NCI-H2227 (cell line): ENCODE measurements at regions not wholly inside any gene's neighbourhood (a gene's known extent, or its start where the extent isn't known, plus 50 kb on each side); places are given as distances from the start of the nearest gene placed in this dataset.

Experiments
- DNase-seq: peaks from one replicate; lab custom pipeline; 2025; ENCODE audit not compliant: unreplicated experiment; lab: John Stamatoyannopoulos, UW

DNA sequence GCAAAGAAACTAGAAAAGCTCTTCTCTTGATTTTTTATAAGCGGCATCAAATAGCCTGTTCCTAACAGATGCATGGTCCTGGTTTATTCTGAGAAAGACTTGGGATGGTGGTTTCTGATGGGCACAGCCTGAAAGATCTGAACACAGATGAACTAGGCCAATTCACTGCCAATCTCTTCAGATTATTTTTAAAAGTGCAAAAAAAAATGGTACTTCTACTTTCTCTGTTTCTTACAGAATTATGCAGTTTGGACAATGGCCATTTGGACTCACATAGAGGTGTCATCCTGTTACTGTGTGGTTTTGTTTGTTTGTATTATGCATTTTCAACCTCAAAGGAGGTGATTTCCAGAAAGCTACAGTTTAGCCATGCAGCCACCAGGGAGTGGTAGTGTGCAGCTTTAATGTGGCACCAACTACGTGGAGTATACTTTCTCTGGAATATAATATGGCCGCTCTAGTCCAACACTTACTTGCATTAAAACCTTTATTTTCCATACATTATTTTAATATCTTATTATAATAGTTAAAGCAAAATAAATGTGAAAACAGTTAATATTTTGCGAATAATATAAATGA, 469.8 kb upstream of the KIRREL3 start:
- DNase-seq = no peak

DNA sequence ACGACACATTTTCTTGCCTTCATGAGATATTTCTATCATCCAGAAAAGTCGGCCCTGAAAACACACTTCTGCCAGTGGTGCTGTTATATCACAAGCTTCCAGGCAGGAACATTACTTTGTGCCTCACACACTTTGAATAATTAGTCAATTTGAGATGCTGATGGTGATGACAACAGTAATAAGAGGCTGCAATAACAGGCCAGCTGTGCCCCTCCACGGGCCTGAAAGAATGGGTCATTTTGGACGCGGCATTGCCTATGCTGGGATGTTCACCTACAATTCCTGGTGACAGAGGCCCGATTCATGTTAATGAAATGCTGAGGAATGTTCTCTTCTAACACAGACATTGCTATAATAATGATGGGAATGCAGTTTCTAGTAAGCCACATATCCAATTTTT, 463.8 kb upstream of the KIRREL3 start:
- no peak for DNase-seq

DNA sequence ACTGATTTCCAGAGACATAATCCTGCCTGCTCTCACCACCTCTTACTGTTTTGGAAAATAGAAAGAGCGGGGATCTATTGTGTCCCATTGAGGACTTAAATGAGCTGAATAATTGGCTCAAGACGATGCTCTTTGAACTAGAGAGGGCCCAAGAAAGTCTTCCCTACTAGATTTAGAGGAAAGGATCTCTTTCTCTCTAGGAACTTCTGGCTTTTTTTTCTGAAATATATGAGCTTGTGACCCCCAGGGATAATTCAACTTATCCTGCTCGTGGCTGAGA, 461.4 kb upstream of the KIRREL3 start:
- DNase-seq = no peak

DNA sequence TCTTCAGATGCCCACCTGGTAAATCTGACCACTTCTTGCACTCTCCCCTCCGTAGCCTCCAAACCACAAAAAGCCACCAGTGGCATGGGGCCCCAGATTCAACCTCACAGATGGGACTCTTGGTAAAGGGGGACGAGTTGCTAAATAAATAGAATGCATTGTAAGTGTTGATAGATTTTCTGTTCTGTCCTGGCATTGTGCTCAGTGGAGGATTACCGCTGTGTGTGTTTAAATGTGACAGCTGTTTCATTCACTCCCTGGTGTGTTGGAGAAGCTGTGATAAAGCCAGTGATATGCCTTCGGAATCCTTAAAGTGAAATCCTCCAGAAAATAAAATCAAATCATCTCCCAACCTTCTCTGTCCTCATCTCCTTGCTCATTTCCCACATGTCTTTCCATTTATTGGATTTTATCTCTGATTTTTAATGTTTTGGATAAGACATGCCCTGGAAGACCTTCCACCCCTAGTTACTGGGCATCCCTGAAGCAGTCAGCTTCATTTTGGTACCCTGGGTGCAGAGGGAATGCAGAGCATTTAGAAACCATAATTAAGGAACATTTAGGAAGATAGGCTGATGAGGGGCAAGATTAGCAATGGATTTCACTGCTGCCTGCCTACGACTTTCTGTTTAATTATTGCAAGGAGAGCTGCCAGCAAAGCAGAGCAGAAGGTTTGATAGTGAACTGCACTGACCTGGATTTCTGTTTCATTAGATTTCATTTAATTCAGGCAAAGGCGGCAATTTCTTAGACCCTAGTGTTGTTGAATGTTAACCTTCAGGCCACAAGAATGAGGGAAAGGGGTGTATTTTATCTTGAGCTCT, 460.9 kb upstream of the KIRREL3 start:
- DNase-seq = no peak

DNA sequence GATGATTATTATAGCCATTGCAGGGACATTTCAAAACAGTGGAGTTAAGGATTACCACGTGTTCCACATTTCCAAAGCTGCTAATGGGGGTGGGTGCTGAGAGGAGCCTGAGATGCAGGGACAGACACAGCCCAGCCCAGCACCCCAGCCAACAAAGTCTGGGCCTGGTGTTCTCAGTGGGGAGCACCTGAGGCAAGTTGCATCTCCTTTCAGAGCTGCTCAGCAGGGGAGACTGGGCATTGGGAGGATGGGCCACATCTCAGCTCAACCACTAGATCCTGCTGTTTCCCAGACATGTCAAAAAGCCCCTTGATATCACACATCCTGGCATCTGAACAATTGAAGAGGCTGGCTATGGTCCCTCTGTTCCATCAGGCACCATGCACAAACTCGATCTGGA, 458.0 kb upstream of the KIRREL3 start:
- DNase-seq = no peak

DNA sequence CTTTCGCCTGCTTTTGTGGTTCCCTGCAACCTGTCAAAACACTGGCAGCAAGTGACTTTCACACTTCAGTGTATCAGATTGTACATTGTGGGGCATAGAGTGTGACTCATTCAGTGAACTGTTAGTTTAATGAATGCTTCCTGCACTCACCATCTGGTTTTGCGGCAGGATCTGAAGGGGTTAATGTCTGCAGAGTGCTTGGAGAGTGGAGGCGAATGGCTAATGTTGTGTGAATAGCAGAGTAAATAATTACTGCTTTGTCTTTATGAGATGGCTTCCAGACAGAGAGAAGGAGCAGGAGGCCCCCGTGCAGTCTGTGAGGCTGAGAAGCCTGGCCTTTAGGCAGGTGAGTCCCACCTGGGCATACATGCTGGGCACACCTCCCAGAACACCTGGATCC, 454.3 kb upstream of the KIRREL3 start:
- no peak for DNase-seq

DNA sequence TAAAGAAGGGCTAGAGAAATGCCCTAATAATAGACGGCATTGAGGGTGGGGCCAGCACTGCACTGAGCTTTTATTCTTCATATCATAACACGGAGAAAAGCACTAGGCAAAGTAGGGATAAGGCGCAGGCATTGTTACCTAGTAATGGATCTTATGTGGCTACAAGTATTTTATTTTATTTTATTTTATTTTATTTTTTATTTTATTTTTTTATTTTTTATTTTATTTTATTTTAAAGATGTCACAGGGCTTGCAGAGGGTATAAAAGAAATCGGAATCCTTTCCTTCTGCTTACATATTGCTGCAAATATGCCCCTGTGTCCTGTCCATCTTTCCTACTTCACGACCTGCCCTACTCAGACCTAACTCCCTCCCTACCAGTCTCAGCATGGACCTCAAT, 452.0 kb upstream of the KIRREL3 start:
- DNase-seq = no peak

DNA sequence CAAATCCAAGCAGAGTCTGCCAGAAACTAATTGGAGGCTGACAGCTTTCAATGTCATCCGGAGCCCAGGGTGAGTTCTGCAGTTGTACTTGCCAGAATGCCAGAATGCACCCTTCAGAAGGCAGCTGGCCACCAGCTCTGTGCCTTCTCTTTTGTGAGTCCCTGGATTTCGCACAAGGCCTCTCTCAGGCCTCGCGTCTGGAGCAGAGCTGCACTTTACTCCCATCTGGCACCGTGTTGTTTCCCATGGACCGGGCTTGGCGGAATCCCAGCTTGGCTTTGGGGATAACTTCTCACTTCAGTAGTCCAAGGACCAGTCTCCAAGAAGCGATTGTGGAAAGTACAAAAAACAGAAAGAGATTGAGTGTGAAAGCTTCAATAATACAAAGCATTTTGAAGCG, 451.3 kb upstream of the KIRREL3 start:
- no peak for DNase-seq

DNA sequence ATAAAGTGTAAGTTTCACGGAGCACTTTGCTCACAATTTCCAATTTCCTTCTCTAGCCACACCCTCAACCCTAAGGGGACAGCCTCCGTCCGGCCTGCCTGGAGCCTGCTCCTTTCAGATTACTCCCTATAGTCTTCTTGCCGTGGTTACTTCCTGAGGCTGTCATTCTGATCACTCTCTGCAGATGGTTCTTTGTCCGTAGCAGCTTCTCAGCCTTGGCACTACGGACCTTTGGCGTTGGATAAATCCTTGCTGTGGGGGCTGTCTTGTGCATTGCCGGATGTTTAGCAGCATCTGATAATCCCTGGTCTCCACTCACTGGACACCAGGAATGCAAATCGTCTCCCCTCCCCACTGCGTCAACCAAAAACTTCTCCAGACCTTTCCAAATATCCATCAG, 447.5 kb upstream of the KIRREL3 start:
- DNase-seq = no peak

DNA sequence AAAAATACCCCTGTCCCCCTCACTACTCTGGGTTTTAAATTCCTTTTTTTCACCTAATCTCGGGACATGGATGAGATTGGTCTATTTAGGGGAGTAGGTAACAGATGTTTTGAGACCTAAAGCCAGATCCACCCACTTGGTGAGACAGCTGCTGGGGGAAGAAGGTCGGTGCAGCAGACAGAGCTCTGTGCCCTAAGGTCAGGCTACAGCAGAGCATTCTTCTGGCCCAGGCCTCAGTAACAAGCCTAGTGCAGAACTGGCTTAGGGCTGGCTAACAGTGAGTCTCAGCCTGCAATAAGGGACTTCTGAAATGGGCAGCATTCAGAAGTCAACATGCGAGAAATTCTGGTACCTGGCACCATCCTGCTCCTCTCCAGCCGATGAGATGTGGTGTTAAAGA, 444.9 kb upstream of the KIRREL3 start:
- no peak for DNase-seq

DNA sequence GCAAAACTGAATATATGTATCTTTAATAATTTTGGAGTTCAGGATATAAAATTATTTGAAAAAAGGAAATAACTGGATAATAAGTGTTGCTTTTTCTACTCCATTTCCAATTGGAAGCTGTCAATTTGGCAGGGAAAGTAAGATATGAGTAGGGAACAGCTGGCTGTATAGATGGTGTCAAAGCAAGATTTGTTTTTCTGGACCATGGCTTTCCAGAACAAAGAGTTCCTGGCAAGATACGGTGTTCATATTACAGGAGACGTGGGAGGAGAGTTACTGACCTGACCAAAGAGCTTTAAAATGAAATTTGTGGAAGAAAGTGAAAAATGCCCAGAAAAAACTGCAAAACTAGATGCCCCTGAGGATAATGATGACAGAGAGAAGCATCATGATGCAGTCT, 442.7 kb upstream of the KIRREL3 start:
- no peak for DNase-seq

DNA sequence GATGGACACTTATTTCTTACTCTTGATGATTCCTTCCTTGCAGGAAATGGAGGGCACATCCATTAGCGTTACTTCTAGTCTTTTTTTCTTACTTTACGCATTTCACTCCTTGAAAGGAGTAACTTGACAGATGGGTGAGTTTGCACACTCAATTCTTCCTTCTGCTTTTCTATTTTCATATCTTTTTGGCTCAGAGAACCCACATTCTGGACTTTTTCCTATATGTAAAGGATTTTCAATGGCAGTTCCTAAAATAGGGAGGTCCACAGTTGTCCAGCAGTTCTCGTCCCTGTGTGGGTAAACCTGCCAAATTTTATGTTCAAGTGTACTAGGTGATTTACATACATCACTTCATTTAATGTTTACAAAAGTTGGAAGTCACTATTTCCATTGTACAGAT, 440.0 kb upstream of the KIRREL3 start:
- no peak for DNase-seq

DNA sequence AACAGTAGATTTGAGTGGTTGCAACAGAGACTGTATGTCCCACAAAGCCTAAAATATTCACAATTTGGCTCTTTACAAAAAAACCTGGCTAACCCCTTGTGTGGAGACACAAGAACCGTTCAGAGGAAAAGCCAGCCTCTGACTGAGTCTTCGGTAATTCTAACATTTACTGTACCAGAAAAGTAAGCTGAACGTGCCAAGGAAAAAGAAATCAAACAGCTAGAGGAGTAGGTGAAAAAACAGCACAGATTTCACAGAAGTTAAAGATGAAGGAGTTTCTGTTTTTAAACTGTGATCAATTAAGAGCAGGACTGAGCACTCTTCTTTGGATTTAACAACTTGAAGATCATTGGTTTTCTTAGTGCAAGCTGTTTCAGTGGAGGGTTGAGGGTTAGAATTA, 424.7 kb upstream of the KIRREL3 start:
- DNase-seq = no peak

DNA sequence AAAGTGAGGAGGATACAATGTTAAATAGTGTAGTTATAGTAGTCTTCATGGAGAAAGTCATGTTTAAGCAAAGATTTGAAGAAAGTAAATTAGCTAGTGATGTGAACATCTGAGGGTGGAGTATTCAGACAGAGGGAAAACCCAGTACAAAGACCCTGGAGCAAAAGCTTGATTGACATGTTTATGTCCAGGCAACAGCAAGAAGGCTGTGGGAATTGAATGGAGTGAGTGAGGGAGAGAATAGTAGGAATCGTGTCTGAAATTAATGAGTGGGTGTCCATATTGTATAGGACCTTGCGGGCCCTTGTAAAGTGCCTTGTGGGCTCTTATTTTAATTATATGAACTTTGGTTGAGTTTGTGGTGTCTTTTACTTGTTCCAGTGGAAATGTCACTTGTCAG, 424.1 kb upstream of the KIRREL3 start:
- DNase-seq = no peak

DNA sequence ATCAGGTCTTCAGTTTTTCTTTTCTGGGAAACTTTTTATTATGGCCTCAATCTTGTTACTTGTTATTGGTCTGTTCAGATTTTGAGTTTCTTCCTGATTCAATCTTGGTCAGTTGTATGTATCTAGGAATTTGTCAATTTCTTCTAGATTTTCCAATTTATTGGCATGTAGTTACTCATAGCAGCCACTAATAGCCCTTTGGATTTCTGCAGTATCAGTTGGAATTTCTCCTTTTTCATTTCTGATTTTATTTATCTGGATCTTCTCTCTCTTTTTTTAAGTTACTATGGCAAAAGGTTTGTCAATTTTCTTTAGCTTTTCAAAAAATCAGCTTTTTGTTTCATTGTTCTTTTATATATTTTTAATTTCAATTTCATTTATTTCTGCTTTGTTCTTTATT, 419.6 kb upstream of the KIRREL3 start:
- no peak for DNase-seq

DNA sequence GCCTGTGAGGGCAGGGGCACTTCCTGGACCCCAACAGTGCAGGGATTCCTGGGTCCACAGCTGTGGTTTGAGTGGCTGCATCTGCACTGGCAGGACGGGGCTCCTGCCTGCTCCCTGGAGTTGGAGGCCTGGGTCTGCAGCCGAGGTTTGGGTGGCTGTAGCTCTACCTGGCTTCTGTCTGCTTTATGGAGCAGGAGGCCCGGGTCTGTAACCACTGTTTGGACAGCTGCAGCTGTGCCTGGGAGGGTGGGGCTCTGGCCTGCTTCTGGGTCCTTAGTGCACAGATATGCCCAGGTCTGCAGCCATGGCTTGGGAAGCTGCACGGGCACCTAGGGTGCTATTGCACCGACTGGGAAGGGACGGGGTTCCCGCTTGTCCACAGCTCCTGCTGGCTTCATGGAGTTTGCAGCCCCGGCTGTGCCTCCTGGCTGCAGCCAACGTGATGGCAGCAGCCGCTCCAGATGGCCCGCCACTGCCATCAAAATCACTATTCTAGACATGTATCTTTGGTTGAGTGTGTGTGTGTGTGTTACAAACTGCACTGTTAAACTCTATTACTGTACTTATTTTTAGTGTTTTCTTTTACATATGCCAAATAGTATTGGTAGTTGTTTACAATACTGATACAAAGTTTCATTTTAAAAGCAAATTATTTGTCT, 412.3 kb upstream of the KIRREL3 start:
- DNase-seq = no peak

DNA sequence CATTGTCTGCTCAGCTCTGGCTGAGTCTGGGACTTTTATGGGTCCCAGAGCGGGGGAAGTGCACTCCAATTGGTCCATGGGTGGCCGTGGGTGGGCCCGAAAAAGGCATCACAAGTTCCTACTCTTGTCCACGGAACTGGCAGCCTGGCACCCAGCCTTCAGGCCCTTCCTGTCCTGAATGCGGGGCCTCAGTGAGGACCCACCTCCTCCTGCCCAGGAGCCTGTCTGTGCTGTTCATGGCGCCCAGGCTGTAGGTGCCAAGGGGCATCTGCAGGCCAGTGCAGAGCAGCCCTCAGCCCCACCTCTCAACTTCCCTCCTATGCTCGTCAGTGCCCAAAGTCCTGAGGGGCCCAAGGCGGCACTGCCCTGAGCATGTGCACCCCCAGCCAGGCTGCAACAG, 411.7 kb upstream of the KIRREL3 start:
- DNase-seq = no peak

DNA sequence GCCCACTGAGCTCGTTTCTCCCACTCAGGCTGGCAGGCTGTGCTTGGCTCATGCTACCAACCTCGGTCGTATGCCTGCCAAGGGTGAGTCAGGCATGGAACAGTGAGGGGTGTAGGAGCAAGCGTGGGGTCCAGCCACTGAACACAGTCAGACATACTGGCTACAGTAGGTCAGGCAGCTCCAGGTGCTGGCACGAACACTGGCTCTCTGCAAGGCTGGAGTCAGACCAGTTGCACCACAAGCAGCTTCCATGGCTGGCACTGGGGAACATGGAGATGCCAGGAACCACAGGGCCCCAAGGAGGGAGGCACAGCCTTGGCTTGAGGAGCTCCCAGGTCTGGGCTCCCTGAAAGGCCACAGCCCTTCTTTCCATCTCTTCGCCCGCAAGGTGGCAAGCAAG, 410.7 kb upstream of the KIRREL3 start:
- no peak for DNase-seq

DNA sequence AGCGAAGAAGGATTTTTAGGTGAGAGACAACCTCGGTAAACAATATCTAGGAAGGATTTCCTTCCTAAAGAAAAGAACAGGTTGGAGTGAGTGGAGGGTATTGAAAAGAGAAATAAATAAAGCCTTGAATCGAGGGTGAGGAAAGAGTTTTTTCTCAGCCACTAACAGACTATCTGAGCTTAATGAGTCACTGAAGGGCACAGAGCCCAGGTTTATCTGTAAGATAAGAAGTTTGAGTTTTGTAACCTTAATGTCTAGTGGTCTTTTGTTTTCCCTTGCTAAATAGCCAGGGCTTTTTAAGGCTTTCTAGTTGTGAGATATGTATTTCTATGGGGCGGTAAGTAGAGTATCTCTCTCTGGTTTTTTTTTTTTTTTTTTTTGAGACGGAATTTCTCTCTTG, 394.5 kb upstream of the KIRREL3 start:
- DNase-seq = no peak

DNA sequence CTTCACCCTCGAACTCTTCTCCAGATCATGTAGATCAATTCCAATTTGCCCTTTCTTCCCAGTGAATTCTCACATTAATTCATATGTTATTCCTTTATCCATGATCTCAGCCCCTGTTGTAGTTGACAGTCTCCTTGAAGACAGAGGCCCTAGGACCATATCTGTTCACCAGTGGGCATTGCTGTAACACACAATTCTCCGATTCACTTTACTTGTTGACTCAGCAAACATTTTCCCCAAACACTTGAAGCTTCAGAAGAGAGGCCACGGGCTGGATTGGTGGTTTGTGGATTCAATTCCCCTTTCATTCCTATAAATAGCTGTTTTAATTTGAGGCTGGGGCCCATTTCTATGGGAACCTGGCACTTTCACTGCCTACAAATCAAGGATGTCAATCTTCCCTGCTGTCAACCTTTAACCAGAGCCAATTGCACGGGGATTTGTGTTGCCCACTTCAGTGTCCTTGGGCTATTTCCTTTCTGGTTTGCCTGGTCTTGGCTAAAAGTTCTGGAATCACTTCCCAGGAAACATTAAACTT, 393.0 kb upstream of the KIRREL3 start:
- no peak for DNase-seq

DNA sequence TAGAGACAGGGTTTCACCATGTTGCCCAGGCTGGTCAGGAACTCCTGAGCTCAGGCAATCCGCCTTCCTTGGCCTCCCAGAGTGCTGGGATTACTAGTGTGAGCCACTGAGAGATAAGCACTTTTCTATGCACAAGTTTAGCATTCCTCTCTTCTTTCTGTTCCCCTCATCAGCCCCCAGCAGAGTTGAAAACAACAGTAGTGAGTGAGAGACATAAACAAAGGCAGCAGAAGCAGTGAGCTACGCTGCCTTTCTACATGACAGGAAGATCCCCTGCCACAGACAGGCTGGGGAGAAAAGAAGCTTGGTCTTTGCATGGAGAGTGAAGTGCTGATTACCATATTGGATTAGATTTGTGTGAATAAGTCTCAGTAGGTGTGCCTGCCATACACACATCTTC, 392.0 kb upstream of the KIRREL3 start:
- DNase-seq = no peak

DNA sequence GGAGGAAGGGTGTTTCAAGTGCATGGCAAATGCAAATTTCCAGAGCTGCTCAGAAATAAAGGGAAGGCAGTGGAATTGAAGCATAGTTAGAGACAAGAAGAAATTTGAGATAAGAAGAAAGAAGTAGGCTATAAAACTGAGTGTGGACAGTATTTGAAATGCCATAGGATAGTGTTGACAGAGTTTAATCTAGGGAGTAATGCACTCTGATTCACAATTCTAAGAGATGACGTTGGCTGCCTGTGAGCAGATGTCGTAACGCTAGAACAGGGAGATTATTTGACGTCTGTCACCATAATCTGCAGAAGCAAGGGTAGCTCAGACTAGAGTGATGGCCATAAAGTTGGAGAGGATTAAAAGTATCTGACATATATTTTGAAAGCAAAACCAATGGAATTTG, 389.9 kb upstream of the KIRREL3 start:
- no peak for DNase-seq

DNA sequence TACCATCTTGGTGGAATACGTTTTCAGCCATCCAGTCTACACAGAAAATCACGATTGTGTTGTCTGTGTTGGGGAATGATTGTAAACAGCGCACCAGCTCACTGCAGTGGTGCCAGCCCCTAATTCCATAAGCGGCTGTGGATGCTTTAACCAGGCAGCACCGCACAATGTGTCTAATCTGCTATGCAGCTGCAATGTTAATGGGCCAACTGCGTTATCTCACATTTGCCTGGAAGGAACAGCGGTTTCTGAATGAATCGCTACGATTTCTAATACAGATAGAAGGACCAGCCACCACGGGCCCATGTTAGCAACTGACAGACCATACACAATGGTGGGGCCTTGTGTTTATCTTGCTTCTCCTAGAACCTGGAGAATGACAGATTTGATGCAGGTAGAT, 384.5 kb upstream of the KIRREL3 start:
- DNase-seq = no peak
